Activated naive CD8-positive, alpha-beta T cell treated with anti-CD3 and anti-CD28 coated beads, Interleukin-2, amount 10 ng/mL, durations not matched to agents 7 days and 5 days (primary cell): ENCODE measurements at regions not wholly inside any gene's neighbourhood (a gene's known extent, or its start where the extent isn't known, plus 50 kb on each side); places are given as distances from the start of the nearest gene placed in this dataset.
"Not testable (repeated sequence)": the region's sequence is repeated elsewhere in the genome, so short reads cannot be mapped to it uniquely, and the experiment has no call there.

ENCODE experiments used
- ATAC-seq: fragments of 150-1000 bp; cut with Tn5 transposase; one replicate; pipeline ENCODE4 v1.10.0; 2021; ENCODE audit warnings: low read depth, moderate library complexity
- POLR2A ChIA-PET: fragments of 350-600 bp; sonication (Branson Sonifier 250); formaldehyde crosslinking; loops from one replicate; lab custom pipeline; 2021; ENCODE audit warnings: antibody characterized with exemption; lab: Charles Lee
- DNase-seq: peaks from one replicate; pipeline ENCODE4 v3.0.0; 2021
- H3K27ac Mint-ChIP-seq: one replicate; pipeline ENCODE4 v1.8.0; 2022; ENCODE audit warnings: mild to moderate bottlenecking, mixed read lengths
- H3K27me3 Mint-ChIP-seq: one replicate; pipeline ENCODE4 v1.8.0; 2022; ENCODE audit warnings: mild to moderate bottlenecking, moderate library complexity, mixed read lengths
- H3K36me3 Mint-ChIP-seq: one replicate; pipeline ENCODE4 v1.8.0; 2021; ENCODE audit warnings: mild to moderate bottlenecking, mixed read lengths
- H3K4me1 Mint-ChIP-seq: one replicate; pipeline ENCODE4 v1.8.0; 2021; ENCODE audit warnings: mixed read lengths
- H3K4me3 Mint-ChIP-seq: one replicate; pipeline ENCODE4 v1.8.0; 2022; ENCODE audit warnings: mild to moderate bottlenecking, moderate library complexity, mixed read lengths
- H3K9me3 Mint-ChIP-seq: one replicate; pipeline ENCODE4 v1.8.0; 2021; ENCODE audit warnings: mixed read lengths

- Mint-ChIP-seq H3K9me3 (peaks cover 9% of the 10 kb centered on the region), H3K27ac (no peak overlapping the region), H3K4me1 (peaks cover 3% of the 10 kb centered on the region), H3K4me3 (no peak overlapping the region), H3K36me3 (peaks cover 1% of the 10 kb centered on the region), H3K27me3 (peaks cover 20% of the 10 kb centered on the region)
- DNase-seq (no peak), ATAC-seq (no peak)
- POLR2A ChIA-PET = no interaction called here
These were observed 198.2 kb upstream of the NDUFV2 start for GRCh38 chr18:8904316-8904715.

DNA sequence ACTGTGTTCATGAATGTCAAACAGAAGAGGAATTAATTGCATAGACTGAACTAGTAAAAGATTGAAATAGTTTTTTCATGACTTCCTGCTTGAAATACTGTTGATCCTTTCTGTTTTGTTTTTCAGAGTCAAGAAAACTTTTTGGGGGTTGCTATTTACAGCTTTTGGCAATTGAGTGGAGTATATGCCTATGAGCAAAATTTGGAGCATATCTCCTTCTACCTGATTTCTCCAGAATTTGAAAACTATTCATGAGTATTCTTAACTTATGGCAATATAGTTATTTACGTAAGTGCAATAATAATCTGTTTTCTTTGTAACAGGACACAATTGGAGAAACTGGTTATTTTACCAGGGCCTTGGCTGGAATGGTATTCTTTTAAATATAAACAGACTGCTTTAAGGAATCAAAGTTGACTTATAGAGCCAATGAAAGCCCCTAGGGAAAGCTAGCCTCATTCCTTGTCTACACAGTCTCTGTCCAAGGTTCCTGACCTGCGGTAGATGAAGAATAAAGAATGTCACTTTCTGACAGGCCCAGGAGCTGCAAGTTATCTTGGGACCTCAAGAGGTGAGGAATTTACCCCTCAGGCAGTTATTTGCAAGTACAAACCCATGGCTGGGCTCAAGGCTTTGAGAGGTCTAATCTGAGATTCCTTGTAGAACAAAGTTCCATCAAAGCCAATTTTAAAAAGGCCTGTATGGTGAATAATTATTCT is 193.5 kb upstream of the NDUFV2 start:
- Mint-ChIP-seq H3K27ac (no peak overlapping the region), H3K27me3 (peaks cover 4% of the 10 kb centered on the region), H3K4me3 (no peak overlapping the region), H3K4me1 (peaks cover 9% of the 10 kb centered on the region), H3K36me3 (peaks cover 6% of the 10 kb centered on the region), H3K9me3 (peaks cover 16% of the 10 kb centered on the region)
- POLR2A ChIA-PET = no interaction called here
- DNase-seq (no peak), ATAC-seq (no peak)

- ATAC-seq (no peak), DNase-seq (no peak)
- POLR2A ChIA-PET = no interaction called here
- H3K27me3 Mint-ChIP-seq = no peaks in the 10 kb centered on the region
- peaks cover 9% of the 10 kb centered on the region for H3K4me1 Mint-ChIP-seq
- no peak overlapping the region for H3K4me3 Mint-ChIP-seq
- H3K27ac Mint-ChIP-seq = no peak overlapping the region
- H3K36me3 Mint-ChIP-seq = peaks cover 13% of the 10 kb centered on the region
- peaks cover 23% of the 10 kb centered on the region for H3K9me3 Mint-ChIP-seq
These were observed 192.2 kb upstream of the NDUFV2 start for GRCh38 chr18:8910186-8910822.

GRCh38 chr18:8910843-8911242 is 191.7 kb upstream of the NDUFV2 start:
- POLR2A ChIA-PET = interaction anchor here (0.6 kb wide), 1 partner anchor 1509 kb away, joined by 3 read pairs; no protein-coding TSS in a partner anchor
- Mint-ChIP-seq H3K4me1 (peaks cover 11% of the 10 kb centered on the region), H3K27ac (no peak overlapping the region), H3K36me3 (peaks cover 18% of the 10 kb centered on the region), H3K4me3 (no peak overlapping the region), H3K27me3 (no peaks in the 10 kb centered on the region), H3K9me3 (peaks cover 23% of the 10 kb centered on the region)
- DNase-seq (no peak), ATAC-seq (no peak)

DNA sequence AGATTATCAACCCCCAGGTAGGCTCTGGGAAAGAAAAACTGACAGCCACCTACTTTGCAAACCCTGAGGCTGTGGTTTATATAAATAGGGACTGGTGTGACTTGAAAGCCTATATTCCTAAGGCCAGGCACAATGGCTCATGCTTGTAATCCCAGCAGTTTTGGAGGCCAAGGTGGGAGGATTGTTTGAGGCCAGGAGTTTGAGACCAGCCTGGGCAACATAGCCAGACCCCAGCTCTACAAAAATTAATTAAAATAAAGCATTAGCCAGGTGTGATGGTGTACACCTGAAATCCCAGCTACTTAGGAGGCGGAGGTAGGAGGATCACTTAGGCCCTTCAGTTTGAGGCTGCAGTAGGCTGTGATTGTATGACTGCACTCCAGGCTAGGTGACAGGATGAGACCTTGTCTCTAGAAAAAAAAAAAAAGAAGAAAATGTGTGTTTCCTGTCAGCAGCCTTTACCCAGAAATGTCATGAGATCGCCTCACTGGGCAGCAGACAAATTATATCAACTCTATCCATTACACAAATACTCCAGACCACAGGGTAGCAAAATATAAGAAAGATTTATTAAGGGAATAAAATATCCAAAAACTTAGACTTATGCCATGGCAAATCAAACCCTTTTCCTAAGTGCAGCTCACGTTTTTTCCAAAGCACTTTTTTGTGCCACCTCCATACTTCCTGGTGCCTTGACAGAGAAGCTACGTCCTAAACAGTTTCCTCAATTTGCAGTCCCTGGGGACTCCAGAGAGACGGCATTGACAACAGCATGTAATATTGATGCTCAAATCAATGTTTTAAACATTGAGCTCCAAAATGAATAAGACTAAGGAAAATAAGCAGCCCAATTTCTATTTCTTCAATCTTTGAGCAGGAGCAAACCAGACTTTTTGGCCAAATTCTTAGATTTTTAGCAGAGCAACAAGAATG is 190.8 kb upstream of the NDUFV2 start:
- ATAC-seq = peak; percentile 73
- POLR2A ChIA-PET = interaction anchor here (0.6 kb wide), 1 partner anchor 1508 kb away, joined by 3 read pairs; no protein-coding TSS in a partner anchor
- H3K27me3 Mint-ChIP-seq = no peaks in the 10 kb centered on the region
- H3K9me3 Mint-ChIP-seq = peaks cover 22% of the 10 kb centered on the region
- peaks cover 13% of the 10 kb centered on the region for H3K4me1 Mint-ChIP-seq
- H3K27ac Mint-ChIP-seq = peak overlapping the region; percentile 17
- no peak for DNase-seq
- peaks cover 20% of the 10 kb centered on the region for H3K36me3 Mint-ChIP-seq
- H3K4me3 Mint-ChIP-seq = peak overlapping the region; percentile 13

GRCh38 chr18:8912348-8913326 is 189.9 kb upstream of the NDUFV2 start:
- DNase-seq = no peak
- Mint-ChIP-seq H3K27ac (peak overlapping the region; percentile 11), H3K9me3 (peaks cover 21% of the 10 kb centered on the region), H3K4me1 (peaks cover 18% of the 10 kb centered on the region), H3K36me3 (peaks cover 22% of the 10 kb centered on the region), H3K27me3 (no peaks in the 10 kb centered on the region), H3K4me3 (no peak overlapping the region)
- no peak for ATAC-seq
- POLR2A ChIA-PET = no interaction called here

GRCh38 chr18:8913606-8914403 is 188.7 kb upstream of the NDUFV2 start:
- DNase-seq, H3K27me3 Mint-ChIP-seq, ATAC-seq, H3K4me3 Mint-ChIP-seq, H3K27ac Mint-ChIP-seq, POLR2A ChIA-PET: not testable (repeated sequence)
- Mint-ChIP-seq H3K36me3 (peaks cover 23% of the 10 kb centered on the region), H3K9me3 (peaks cover 18% of the 10 kb centered on the region), H3K4me1 (peaks cover 18% of the 10 kb centered on the region)

DNA sequence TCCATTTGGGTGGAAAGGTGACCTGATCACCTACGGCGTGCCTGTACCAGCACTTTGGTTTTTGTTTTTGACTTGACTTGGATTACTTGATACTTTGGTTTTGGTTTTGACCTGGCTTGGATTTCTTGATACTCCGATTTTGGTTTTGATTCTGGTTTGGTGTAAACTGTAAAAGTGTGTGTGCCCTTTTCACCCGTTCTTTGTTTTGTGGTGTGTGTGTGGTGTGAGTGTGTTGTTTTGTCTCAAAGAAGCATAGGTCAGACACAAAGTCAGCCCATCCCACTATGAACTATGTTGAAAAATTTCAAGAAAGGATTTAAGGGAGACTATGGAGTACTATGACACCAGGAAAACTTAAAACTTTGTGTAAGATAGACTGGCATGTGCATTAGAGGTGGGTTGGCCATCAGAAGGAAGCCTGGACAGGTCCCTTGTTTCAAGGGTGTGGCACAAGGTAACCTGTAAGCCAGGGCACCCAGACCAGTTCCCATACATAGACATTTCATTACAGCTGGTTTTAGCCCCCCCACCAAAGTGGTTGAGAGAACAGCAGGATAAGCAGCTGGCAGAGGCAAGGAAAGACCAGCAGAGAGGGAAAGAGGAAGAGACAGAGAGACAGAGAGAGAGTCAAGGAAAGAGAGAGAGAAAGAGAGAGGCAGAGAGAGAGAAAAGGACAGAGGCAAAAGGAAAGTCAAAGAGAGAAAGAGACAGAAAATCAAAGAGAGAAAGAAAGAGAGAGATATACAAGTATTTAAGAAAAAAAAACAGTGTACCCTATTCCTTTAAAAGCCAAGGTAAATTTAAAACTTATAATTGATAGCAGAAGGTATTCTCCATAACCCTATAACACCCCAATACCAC is 187.9 kb upstream of the NDUFV2 start:
- DNase-seq, H3K27ac Mint-ChIP-seq, H3K27me3 Mint-ChIP-seq, H3K4me3 Mint-ChIP-seq, ATAC-seq, POLR2A ChIA-PET: not testable (repeated sequence)
- Mint-ChIP-seq H3K4me1 (peaks cover 18% of the 10 kb centered on the region), H3K9me3 (peaks cover 14% of the 10 kb centered on the region), H3K36me3 (peaks cover 21% of the 10 kb centered on the region)

DNA sequence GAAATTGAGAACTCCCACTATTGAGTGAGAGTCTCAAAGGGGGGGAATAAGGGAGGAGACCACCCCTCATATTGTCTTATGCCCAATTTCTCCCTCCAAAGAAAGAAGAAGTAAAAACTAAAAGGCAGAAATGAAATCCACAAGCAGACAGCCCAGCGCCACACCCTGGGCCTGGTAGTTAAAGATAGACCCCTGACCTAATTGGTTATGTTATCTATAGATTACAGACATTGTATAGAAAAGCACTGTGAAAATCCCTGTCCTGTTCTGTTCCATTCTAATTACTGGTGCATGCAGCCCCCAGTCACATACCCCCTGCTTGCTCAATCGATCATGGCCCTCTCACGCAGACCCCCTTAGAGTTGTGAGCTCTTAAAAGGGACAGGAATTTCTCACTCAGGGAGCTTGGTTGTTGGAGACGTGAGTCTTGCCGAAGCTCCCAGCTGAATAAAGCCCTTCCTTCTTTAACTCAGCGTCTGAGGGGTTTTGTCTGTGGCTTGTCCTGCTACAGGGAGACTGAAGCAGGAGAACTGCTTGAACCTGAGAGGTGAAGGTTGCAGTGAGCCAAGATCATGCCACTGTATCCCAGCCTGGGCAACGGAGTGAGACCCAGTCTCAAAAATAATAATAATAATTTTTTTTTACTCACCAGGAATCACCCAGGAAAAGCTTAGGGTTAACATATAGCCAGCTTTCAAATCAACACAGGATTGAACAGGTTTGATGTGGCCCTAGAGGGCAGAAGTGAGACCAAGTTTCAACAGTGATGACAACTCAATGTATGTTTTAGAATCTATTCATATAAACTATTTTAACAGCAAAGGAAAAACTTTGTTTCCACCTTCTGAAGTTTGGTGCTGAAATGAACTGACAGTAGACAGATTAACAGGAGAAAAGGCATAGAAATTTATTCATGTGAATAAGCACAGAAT is 181.4 kb upstream of the NDUFV2 start:
- DNase-seq, POLR2A ChIA-PET, H3K9me3 Mint-ChIP-seq, H3K4me1 Mint-ChIP-seq, H3K27me3 Mint-ChIP-seq, H3K36me3 Mint-ChIP-seq, H3K4me3 Mint-ChIP-seq, ATAC-seq, H3K27ac Mint-ChIP-seq: not testable (repeated sequence)

DNA sequence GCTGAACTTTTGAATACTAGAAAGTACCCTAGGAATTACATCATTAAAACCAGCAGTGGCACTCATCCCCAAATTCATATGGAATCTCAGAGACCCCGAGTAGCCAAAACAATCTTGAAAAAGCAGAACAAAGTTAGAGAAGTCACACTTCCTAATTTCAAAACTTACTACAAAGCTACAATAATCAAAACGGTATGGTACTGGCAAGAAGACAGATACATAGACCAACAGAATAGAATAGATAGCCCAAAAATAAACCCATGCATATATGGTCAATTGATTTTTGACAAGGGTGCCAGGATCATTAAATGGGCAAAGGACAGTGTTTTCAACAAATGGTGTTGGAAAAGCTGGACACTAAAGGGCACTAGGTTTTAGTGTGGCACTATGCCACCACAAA is 176.0 kb upstream of the NDUFV2 start:
- Mint-ChIP-seq H3K36me3 (no peaks in the 10 kb centered on the region), H3K27me3 (peaks cover 2% of the 10 kb centered on the region), H3K4me1 (no peaks in the 10 kb centered on the region), H3K27ac (no peak overlapping the region), H3K4me3 (no peak overlapping the region), H3K9me3 (peaks cover 26% of the 10 kb centered on the region)
- POLR2A ChIA-PET = no interaction called here
- no peak for DNase-seq
- no peak for ATAC-seq
